Kidney (tissue), 13 donors: ENCODE measurements at regions not wholly inside any gene's neighbourhood (a gene's known extent, or its start where the extent isn't known, plus 50 kb on each side); places are given as distances from the start of the nearest gene placed in this dataset.

Source experiments
- DNase-seq, 5 donors: peaks; one replicate each; pipeline ENCODE4 v3.0.0-alpha.2; 2013 to 2020
- FAIRE-seq: peaks from 2 replicates; lab custom pipeline; 2012; peaks lifted over from hg19 to GRCh38; lab: Jason Lieb, UNC
- H3K27ac ChIP-seq, 2 donors: one replicate each; pipeline ENCODE4 v1.7.0; 2013; ENCODE audit warnings: low read depth in 2 of 2, low read length in 2 of 2, inconsistent platforms in 1 of 2
- H3K27me3 ChIP-seq: one replicate; pipeline ENCODE4 v1.7.1; 2013; ENCODE audit warnings: low read length, inconsistent platforms; ENCODE audit not compliant: control insufficient read depth, insufficient read depth
- H3K36me3 ChIP-seq, 3 donors: one replicate each; pipeline versions ENCODE4 v1.7.0 to v1.7.1; 2013; ENCODE audit warnings: low read length in 3 of 3, control low read depth in 1 of 3, inconsistent platforms in 1 of 3; ENCODE audit not compliant: insufficient read depth in 3 of 3, control insufficient read depth in 2 of 3
- H3K4me1 ChIP-seq, 3 donors: one replicate each; pipeline versions ENCODE4 v1.7.0 to v1.7.1; 2013; ENCODE audit warnings: low read length in 3 of 3, inconsistent platforms in 1 of 3, low read depth in 1 of 3; ENCODE audit not compliant: control insufficient read depth in 2 of 3, insufficient read depth in 2 of 3
- H3K4me3 ChIP-seq, 3 donors: one replicate each; pipeline versions ENCODE4 v1.7.0 to v1.8.1; 2013; ENCODE audit warnings: low read length in 3 of 3, control low read depth in 1 of 3, inconsistent platforms in 1 of 3
- H3K9ac ChIP-seq, 3 donors: one replicate each; pipeline versions ENCODE4 v1.7.0 to v1.7.1; 2013; ENCODE audit warnings: low read length in 3 of 3, control low read depth in 1 of 3, inconsistent platforms in 1 of 3
- H3K9me3 ChIP-seq, 3 donors: one replicate each; pipeline versions ENCODE4 v1.7.0 to v1.7.1; 2013; ENCODE audit warnings: low read length in 3 of 3, control low read depth in 1 of 3, inconsistent platforms in 1 of 3; ENCODE audit not compliant: control insufficient read depth in 2 of 3, insufficient read depth in 1 of 3
- intact Hi-C: fragments of 100-400 bp; cut with DNase I; formaldehyde crosslinking; loops from one replicate; pipeline ENCODE4 v1.11.1; 2022
- TF ChIP-seq, protein P1 (sequence below): IDR thresholded peaks from 3 replicates; pipeline ENCODE4 v1.5.1; 2012; ENCODE audit warnings: mild to moderate bottlenecking, moderate library complexity, borderline replicate concordance; ENCODE audit not compliant: insufficient read depth; ENCODE audit errors: extremely low read depth
- donor health status: control.
- donor health status: control.
- donor health status: control.
- donor health status: control.
- donor health status: control.
- donor health status: DM: yes; HTN: yes; CAD: no.
- donor health status: Normal renal cell carcinoma (clear cell type).

- Histone ChIP-seq H3K9me3 (no peaks in the 10 kb centered on the region), H3K9ac (no peak overlapping the region), H3K27ac (no peak overlapping the region), H3K36me3 (no peaks in the 10 kb centered on the region), H3K4me1 (no peaks in the 10 kb centered on the region), H3K27me3 (no peaks in the 10 kb centered on the region), H3K4me3 (no peak overlapping the region)
- TF ChIP-seq, protein P1, sequence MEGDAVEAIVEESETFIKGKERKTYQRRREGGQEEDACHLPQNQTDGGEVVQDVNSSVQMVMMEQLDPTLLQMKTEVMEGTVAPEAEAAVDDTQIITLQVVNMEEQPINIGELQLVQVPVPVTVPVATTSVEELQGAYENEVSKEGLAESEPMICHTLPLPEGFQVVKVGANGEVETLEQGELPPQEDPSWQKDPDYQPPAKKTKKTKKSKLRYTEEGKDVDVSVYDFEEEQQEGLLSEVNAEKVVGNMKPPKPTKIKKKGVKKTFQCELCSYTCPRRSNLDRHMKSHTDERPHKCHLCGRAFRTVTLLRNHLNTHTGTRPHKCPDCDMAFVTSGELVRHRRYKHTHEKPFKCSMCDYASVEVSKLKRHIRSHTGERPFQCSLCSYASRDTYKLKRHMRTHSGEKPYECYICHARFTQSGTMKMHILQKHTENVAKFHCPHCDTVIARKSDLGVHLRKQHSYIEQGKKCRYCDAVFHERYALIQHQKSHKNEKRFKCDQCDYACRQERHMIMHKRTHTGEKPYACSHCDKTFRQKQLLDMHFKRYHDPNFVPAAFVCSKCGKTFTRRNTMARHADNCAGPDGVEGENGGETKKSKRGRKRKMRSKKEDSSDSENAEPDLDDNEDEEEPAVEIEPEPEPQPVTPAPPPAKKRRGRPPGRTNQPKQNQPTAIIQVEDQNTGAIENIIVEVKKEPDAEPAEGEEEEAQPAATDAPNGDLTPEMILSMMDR, result no peak
- DNase-seq (no peak), FAIRE-seq (no peak)
- intact Hi-C loops, result no loop called here
These were observed 151.3 kb downstream of the ARRDC4 start for GRCh38 chr15:98111806-98112205.

GRCh38 chr15:98113327-98113726 lies 152.8 kb downstream of the ARRDC4 start:
- peak in 4 of 5 donors; percentile 31 to 92 (median 80) for DNase-seq

GRCh38 chr15:98120561-98120960 lies 160.1 kb downstream of the ARRDC4 start:
- FAIRE-seq, result no peak
- no peaks in the 10 kb centered on the region for H3K4me1 ChIP-seq
- intact Hi-C loops, result no loop called here
- no peak overlapping the region for H3K4me3 ChIP-seq
- no peaks in the 10 kb centered on the region for H3K36me3 ChIP-seq
- DNase-seq, result no peak
- no peak overlapping the region for H3K27ac ChIP-seq
- H3K9me3 ChIP-seq, result no peaks in the 10 kb centered on the region
- H3K27me3 ChIP-seq, result no peaks in the 10 kb centered on the region
- H3K9ac ChIP-seq, result no peak overlapping the region
- TF ChIP-seq, protein P1, result no peak

More at GRCh38 chr15:98113327-98113726, 152.8 kb downstream of the ARRDC4 start:
- Histone ChIP-seq H3K27ac (no peak overlapping the region), H3K4me3 (no peak overlapping the region), H3K9me3 (no peaks in the 10 kb centered on the region), H3K27me3 (no peaks in the 10 kb centered on the region), H3K9ac (no peak overlapping the region), H3K4me1 (no peaks in the 10 kb centered on the region), H3K36me3 (no peaks in the 10 kb centered on the region)
- TF ChIP-seq, protein P1, result no peak
- FAIRE-seq, result no peak
- intact Hi-C loops, result no loop called here

DNA sequence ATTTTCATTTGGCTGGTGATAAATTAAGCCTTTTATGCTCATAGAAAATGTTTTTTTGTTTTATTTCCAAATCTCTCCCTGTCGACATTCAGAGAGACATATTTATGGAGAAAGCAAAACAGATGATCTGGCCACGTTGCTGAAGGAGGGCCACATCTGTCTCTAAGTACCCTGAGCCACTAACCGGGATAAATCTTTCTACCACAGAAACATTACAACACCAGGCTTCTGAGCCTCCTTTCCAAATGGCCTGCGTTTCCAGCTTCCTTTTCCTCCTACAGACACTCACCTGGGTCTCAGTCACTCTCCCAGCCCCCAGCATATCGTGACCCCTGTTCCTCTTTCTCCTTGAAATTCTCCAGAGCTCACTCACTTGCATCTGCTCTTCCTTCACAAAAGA lies 161.0 kb downstream of the ARRDC4 start:
- no peak overlapping the region for H3K4me3 ChIP-seq
- no peaks in the 10 kb centered on the region for H3K9me3 ChIP-seq
- no peaks in the 10 kb centered on the region for H3K27me3 ChIP-seq
- H3K36me3 ChIP-seq, result no peaks in the 10 kb centered on the region
- DNase-seq (peak in 2 of 5 donors; percentile 32 to 76), FAIRE-seq (no peak)
- TF ChIP-seq, protein P1, result no peak
- intact Hi-C loops, result no loop called here
- H3K27ac ChIP-seq, result no peak overlapping the region
- no peak overlapping the region for H3K9ac ChIP-seq
- H3K4me1 ChIP-seq, result no peaks in the 10 kb centered on the region
